Heart left ventricle (tissue), 13 donors: ENCODE measurements at regions not wholly inside any gene's neighbourhood (a gene's known extent, or its start where the extent isn't known, plus 50 kb on each side); places are given as distances from the start of the nearest gene placed in this dataset.
"Not testable (repeated sequence)": the region's sequence is repeated elsewhere in the genome, so short reads cannot be mapped to it uniquely, and the experiment has no call there.

Experiments used
- POLR2A ChIP-seq, 2 donors: fragments of 450-650 bp; IDR thresholded peaks; one replicate each; pipeline ENCODE4 v1.6.1; 2017; ENCODE audit warnings: antibody characterized with exemption in 2 of 2, mild to moderate bottlenecking in 2 of 2, moderate library complexity in 2 of 2
- TF ChIP-seq, protein P1 (sequence below), 12 donors: fragments of 200-600 bp; sonication (generic) in 4 of 12; IDR thresholded peaks; one replicate each; pipeline versions ENCODE4 v1.5.0 to v1.8.0; 2018 to 2022; ENCODE audit warnings: antibody characterized with exemption in 12 of 12, mild to moderate bottlenecking in 5 of 12
- donor health status: ischemic (EF 13 %, LVEDD 7.1; RV severe dilation, severe dysfunction).
- donor health status: DM: no; HTN: yes; CAD: no.
- donor health status: DM: no; HTN: no; CAD: no.
- donor health status: ischemic (EF 25% LVEDD 6.9; RV normal size, moderate dysfunction).
- donor health status: ischemic (EF 25% LVEDD 5.7; RV mildly dilated, moderate dysfunction).
- donor health status: ischemic (EF 35%, LVEDD 5.7; RV mildly dilated, moderate dysfunction).
- donor health status: nonischemic (EF 11% LVEDD 7.7; RV severe dilation, severe dysfunction).
- donor health status: DM: yes; HTN: yes; CAD: no.
- donor health status: PGD.
- donor health status: ischemic (EF 29% LVEDD 5.4; RV normal size, mild dysfunction).
- donor health status: nonischemic (EF 23%, LVEDD 6.1; RV moderate dilation, normal function).

DNA sequence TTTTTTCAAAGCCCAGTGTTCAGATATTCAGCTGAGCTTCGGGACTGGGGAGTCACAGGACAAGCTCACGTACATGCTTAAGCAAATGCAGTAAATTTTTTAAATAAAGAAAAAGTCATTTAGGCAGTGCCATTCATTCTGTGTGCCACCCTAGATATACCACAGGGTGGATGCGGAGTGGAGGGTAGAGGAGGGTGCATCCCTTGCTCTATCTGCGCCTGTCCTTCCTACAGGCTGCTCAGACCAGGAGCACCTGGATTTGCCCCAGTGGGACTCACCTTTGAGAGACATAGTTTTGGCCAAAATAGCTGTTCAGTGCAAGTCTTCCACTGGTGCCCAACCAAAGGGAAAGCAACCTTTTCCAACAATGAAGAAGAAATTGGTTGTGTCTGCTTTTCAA is 202.4 kb downstream of the ANKRD36 start:
- TF ChIP-seq, protein P1, sequence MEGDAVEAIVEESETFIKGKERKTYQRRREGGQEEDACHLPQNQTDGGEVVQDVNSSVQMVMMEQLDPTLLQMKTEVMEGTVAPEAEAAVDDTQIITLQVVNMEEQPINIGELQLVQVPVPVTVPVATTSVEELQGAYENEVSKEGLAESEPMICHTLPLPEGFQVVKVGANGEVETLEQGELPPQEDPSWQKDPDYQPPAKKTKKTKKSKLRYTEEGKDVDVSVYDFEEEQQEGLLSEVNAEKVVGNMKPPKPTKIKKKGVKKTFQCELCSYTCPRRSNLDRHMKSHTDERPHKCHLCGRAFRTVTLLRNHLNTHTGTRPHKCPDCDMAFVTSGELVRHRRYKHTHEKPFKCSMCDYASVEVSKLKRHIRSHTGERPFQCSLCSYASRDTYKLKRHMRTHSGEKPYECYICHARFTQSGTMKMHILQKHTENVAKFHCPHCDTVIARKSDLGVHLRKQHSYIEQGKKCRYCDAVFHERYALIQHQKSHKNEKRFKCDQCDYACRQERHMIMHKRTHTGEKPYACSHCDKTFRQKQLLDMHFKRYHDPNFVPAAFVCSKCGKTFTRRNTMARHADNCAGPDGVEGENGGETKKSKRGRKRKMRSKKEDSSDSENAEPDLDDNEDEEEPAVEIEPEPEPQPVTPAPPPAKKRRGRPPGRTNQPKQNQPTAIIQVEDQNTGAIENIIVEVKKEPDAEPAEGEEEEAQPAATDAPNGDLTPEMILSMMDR (IDR thresholded peaks at IDR 0.05) = not testable (repeated sequence)
- not testable (repeated sequence) for TF ChIP-seq POLR2A (IDR thresholded peaks at IDR 0.05)
